ENCODE measurements at regions not wholly inside any gene's neighbourhood (a gene's known extent, or its start where the extent isn't known, plus 50 kb on each side); places are given as distances from the start of the nearest gene placed in this dataset.

GRCh38 chr20:51938559-51939258 is 136.4 kb upstream of the SALL4 start:
- Mint-ChIP-seq H3K4me3 (ENCODE audit: low read depth) (no peak overlapping the region), H3K4me1 (ENCODE audit: low read depth) (peaks cover 11% of the 10 kb centered on the region), H3K36me3 (ENCODE audit: insufficient read depth) (no peaks in the 10 kb centered on the region), H3K9me3 (ENCODE audit: low read depth) (no peaks in the 10 kb centered on the region), H3K27ac (no peak overlapping the region), H3K27me3 (no peaks in the 10 kb centered on the region)
- no peak for DNase-seq (ENCODE audit: low spot score, unreplicated experiment)
- no peak for TF ChIP-seq CTCF (IDR thresholded peaks at IDR 0.05; ENCODE audit: unreplicated experiment)

- Mint-ChIP-seq H3K36me3 (ENCODE audit: insufficient read depth) (no peaks in the 10 kb centered on the region), H3K4me3 (ENCODE audit: low read depth) (no peak overlapping the region), H3K9me3 (ENCODE audit: low read depth) (no peaks in the 10 kb centered on the region), H3K4me1 (ENCODE audit: low read depth) (peaks cover 11% of the 10 kb centered on the region), H3K27ac (no peak overlapping the region), H3K27me3 (no peaks in the 10 kb centered on the region)
- no peak for TF ChIP-seq CTCF (IDR thresholded peaks at IDR 0.05; ENCODE audit: unreplicated experiment)
- no peak for DNase-seq (ENCODE audit: low spot score, unreplicated experiment)
Observed at GRCh38 chr20:51937779-51938178, 135.5 kb upstream of the SALL4 start.

- Mint-ChIP-seq H3K4me3 (ENCODE audit: low read depth) (no peak overlapping the region), H3K27me3 (no peaks in the 10 kb centered on the region), H3K36me3 (ENCODE audit: insufficient read depth) (no peaks in the 10 kb centered on the region), H3K4me1 (ENCODE audit: low read depth) (peaks cover 18% of the 10 kb centered on the region), H3K27ac (no peak overlapping the region), H3K9me3 (ENCODE audit: low read depth) (no peaks in the 10 kb centered on the region)
- no peak for DNase-seq (ENCODE audit: low spot score, unreplicated experiment)
- TF ChIP-seq CTCF (IDR thresholded peaks at IDR 0.05; ENCODE audit: unreplicated experiment) = no peak
Observed at GRCh38 chr20:51936377-51936776, 134.1 kb upstream of the SALL4 start.

- Mint-ChIP-seq H3K4me1 (ENCODE audit: low read depth) (peaks cover 25% of the 10 kb centered on the region), H3K9me3 (ENCODE audit: low read depth) (no peaks in the 10 kb centered on the region), H3K27me3 (no peaks in the 10 kb centered on the region), H3K4me3 (ENCODE audit: low read depth) (no peak overlapping the region), H3K36me3 (ENCODE audit: insufficient read depth) (no peaks in the 10 kb centered on the region), H3K27ac (no peak overlapping the region)
- no peak for TF ChIP-seq CTCF (IDR thresholded peaks at IDR 0.05; ENCODE audit: unreplicated experiment)
- DNase-seq (ENCODE audit: low spot score, unreplicated experiment) = no peak
Observed at GRCh38 chr20:51935003-51935358, 132.7 kb upstream of the SALL4 start.

- DNase-seq (ENCODE audit: low spot score, unreplicated experiment) = no peak
- no peaks in the 10 kb centered on the region for H3K27me3 Mint-ChIP-seq
- no peaks in the 10 kb centered on the region for H3K36me3 Mint-ChIP-seq (ENCODE audit: insufficient read depth)
- H3K4me3 Mint-ChIP-seq (ENCODE audit: low read depth) = no peak overlapping the region
- peaks cover 25% of the 10 kb centered on the region for H3K4me1 Mint-ChIP-seq (ENCODE audit: low read depth)
- H3K27ac Mint-ChIP-seq = no peak overlapping the region
- TF ChIP-seq CTCF (IDR thresholded peaks at IDR 0.05; ENCODE audit: unreplicated experiment) = no peak
- no peaks in the 10 kb centered on the region for H3K9me3 Mint-ChIP-seq (ENCODE audit: low read depth)
Observed at GRCh38 chr20:51934301-51935002, 132.1 kb upstream of the SALL4 start.
